ENCODE measurements at regions not wholly inside any gene's neighbourhood (a gene's known extent, or its start where the extent isn't known, plus 50 kb on each side); places are given as distances from the start of the nearest gene placed in this dataset.

GRCh38 chr3:117195034-117195433 lies 485.5 kb downstream of the TUSC7 start:
- Histone ChIP-seq H3K36me3 (no peaks in the 10 kb centered on the region), H3K4me3 (no peak overlapping the region), H3K9me3 (no peaks in the 10 kb centered on the region), H3K27ac (no peak overlapping the region), H3K4me1 (no peaks in the 10 kb centered on the region), H3K27me3 (no peaks in the 10 kb centered on the region)
- ATAC-seq (no peak), DNase-seq (no peak)
- no peak for TF ChIP-seq CTCF (IDR thresholded peaks at IDR 0.05)
- intact Hi-C loops (cut with DNase I): no loop called here

- Histone ChIP-seq H3K4me3 (no peak overlapping the region), H3K27me3 (no peaks in the 10 kb centered on the region), H3K4me1 (no peaks in the 10 kb centered on the region), H3K9me3 (no peaks in the 10 kb centered on the region), H3K27ac (no peak overlapping the region), H3K36me3 (no peaks in the 10 kb centered on the region)
- ATAC-seq: no peak
- TF ChIP-seq CTCF (IDR thresholded peaks at IDR 0.05): no peak
- no peak for DNase-seq
- intact Hi-C loops (cut with DNase I): no loop called here
These were observed 491.4 kb downstream of the TUSC7 start for GRCh38 chr3:117200962-117201361.

- DNase-seq: peak in 1 of 4 donors; percentile 41
- TF ChIP-seq CTCF (IDR thresholded peaks at IDR 0.05): no peak
- intact Hi-C loops (cut with DNase I): no loop called here
- ATAC-seq: no peak
- H3K4me3 ChIP-seq: no peak overlapping the region
- no peaks in the 10 kb centered on the region for H3K36me3 ChIP-seq
- no peaks in the 10 kb centered on the region for H3K9me3 ChIP-seq
- H3K4me1 ChIP-seq: no peaks in the 10 kb centered on the region
- no peak overlapping the region for H3K27ac ChIP-seq
- no peaks in the 10 kb centered on the region for H3K27me3 ChIP-seq
These were observed 492.6 kb downstream of the TUSC7 start for GRCh38 chr3:117201901-117202774.

GRCh38 chr3:117217355-117217754 lies 507.8 kb downstream of the TUSC7 start:
- H3K4me1 ChIP-seq: no peaks in the 10 kb centered on the region
- H3K9me3 ChIP-seq: peaks cover 0 to 7% of the 10 kb centered on the region in 2 donors
- H3K27me3 ChIP-seq: no peaks in the 10 kb centered on the region
- intact Hi-C loops (cut with DNase I): no loop called here
- no peak overlapping the region for H3K4me3 ChIP-seq
- DNase-seq: no peak
- TF ChIP-seq CTCF (IDR thresholded peaks at IDR 0.05): no peak
- no peak overlapping the region for H3K27ac ChIP-seq
- ATAC-seq: no peak
- H3K36me3 ChIP-seq: no peaks in the 10 kb centered on the region

- Histone ChIP-seq H3K36me3 (no peaks in the 10 kb centered on the region), H3K4me1 (no peaks in the 10 kb centered on the region), H3K27ac (no peak overlapping the region), H3K9me3 (peaks cover 0 to 2% of the 10 kb centered on the region in 2 donors), H3K27me3 (no peaks in the 10 kb centered on the region), H3K4me3 (no peak overlapping the region)
- no peak for TF ChIP-seq CTCF (IDR thresholded peaks at IDR 0.05)
- ATAC-seq (no peak), DNase-seq (no peak)
- intact Hi-C loops (cut with DNase I): no loop called here
These were observed 508.3 kb downstream of the TUSC7 start for GRCh38 chr3:117217760-117218316.
